SK-N-SH (cell line): ENCODE measurements at regions not wholly inside any gene's neighbourhood (a gene's known extent, or its start where the extent isn't known, plus 50 kb on each side); places are given as distances from the start of the nearest gene placed in this dataset.

Experiments
- CTCF ChIA-PET: fragments of 300-600, 350-600 bp; formaldehyde crosslinking; extraction: SDS; loops from one replicate; lab custom pipeline; 2021; lab: Yijun Ruan, JAX
- POLR2A ChIA-PET: fragments of 350-600 bp; sonication (Branson Sonifier 250); formaldehyde crosslinking; extraction: SDS; loops from one replicate; lab custom pipeline; 2020; ENCODE audit warnings: antibody characterized with exemption, inconsistent platforms; lab: Yijun Ruan, JAX
- DNase-seq: peaks from one replicate; pipeline ENCODE4 v3.0.0; 2012
- H2AFZ ChIP-seq: fragments of 200-600 bp; sonication (generic); 2 replicates; pipeline ENCODE4 v1.8.1; 2016; ENCODE audit warnings: antibody characterized with exemption, mild to moderate bottlenecking, low read depth
- H3F3A ChIP-seq: fragments of 200-600 bp; sonication (generic); replicated peaks from 2 replicates; pipeline ENCODE3; 2016; ENCODE audit warnings: antibody characterized with exemption, mild to moderate bottlenecking; ENCODE audit not compliant: insufficient read depth
- H3K27ac ChIP-seq, 2 experiments: fragments of 200-500 bp in 1 of 2; fragments of 200-600 bp in 1 of 2; sonication (Bioruptor generic) in 1 of 2; sonication (generic), shearing (Covaris generic) in 1 of 2; 2 replicates each; pipeline versions ENCODE4 v1.5.1 to v1.6.1; 2014 to 2016; ENCODE audit warnings: low read depth in 2 of 2, inconsistent platforms in 1 of 2, low read length in 1 of 2, mild to moderate bottlenecking in 1 of 2, mixed read lengths in 1 of 2
- H3K27me3 ChIP-seq: fragments of 200-600 bp; sonication (generic), shearing (Covaris generic); 2 replicates; pipeline ENCODE4 v1.6.1; 2016; ENCODE audit warnings: mixed run types; ENCODE audit not compliant: insufficient read depth
- H3K36me3 ChIP-seq, 2 experiments: fragments of 200-500 bp in 1 of 2; fragments of 200-600 bp in 1 of 2; sonication (Bioruptor generic) in 1 of 2; sonication (generic) in 1 of 2; replicated peaks in 1 of 2; 2 replicates each; pipeline versions ENCODE3 to v1.5.1; 2014 to 2016; ENCODE audit warnings: low read length in 1 of 2, mild to moderate bottlenecking in 1 of 2; ENCODE audit not compliant: insufficient read depth in 2 of 2, control insufficient read depth in 1 of 2
- H3K4me1 ChIP-seq, 2 experiments: fragments of 200-500 bp in 1 of 2; fragments of 200-600 bp in 1 of 2; sonication (Bioruptor generic) in 1 of 2; sonication (generic), shearing (Covaris generic) in 1 of 2; 2 replicates each; pipeline versions ENCODE4 v1.5.1 to v1.6.1; 2014 to 2016; ENCODE audit warnings: low read depth in 1 of 2, low read length in 1 of 2, mixed run types in 1 of 2; ENCODE audit not compliant: insufficient read depth in 2 of 2, control insufficient read depth in 1 of 2
- H3K4me2 ChIP-seq: fragments of 200-600 bp; sonication (generic), shearing (Covaris generic); 2 replicates; pipeline ENCODE4 v1.6.1; 2017; ENCODE audit warnings: mixed run types
- H3K4me3 ChIP-seq, 2 experiments: fragments of 200-500 bp in 1 of 2; fragments of 200-600 bp in 1 of 2; sonication (Bioruptor generic) in 1 of 2; sonication (generic), shearing (Covaris generic) in 1 of 2; 2 replicates each; pipeline versions ENCODE4 v1.5.1 to v1.8.1; 2014 to 2016; ENCODE audit warnings: low read depth in 2 of 2, inconsistent platforms in 1 of 2, low read length in 1 of 2, mild to moderate bottlenecking in 1 of 2, mixed read lengths in 1 of 2, moderate library complexity in 1 of 2
- H3K79me2 ChIP-seq: fragments of 200-600 bp; sonication (generic); 2 replicates; pipeline ENCODE4 v1.8.1; 2017; ENCODE audit warnings: mild to moderate bottlenecking; ENCODE audit not compliant: insufficient read depth
- H3K9ac ChIP-seq: fragments of 200-600 bp; sonication (generic); 2 replicates; pipeline ENCODE4 v1.6.1; 2017; ENCODE audit warnings: mixed run types
- H3K9me2 ChIP-seq: fragments of 200-600 bp; sonication (generic); 2 replicates; pipeline ENCODE4 v1.6.1; 2017; ENCODE audit warnings: mixed run types
- H3K9me3 ChIP-seq: fragments of 200-600 bp; sonication (generic); 2 replicates; pipeline ENCODE4 v1.6.1; 2017; ENCODE audit warnings: mixed run types, mild to moderate bottlenecking, moderate library complexity
- H4K20me1 ChIP-seq: fragments of 200-600 bp; sonication (generic); 2 replicates; pipeline ENCODE4 v1.6.1; 2017; ENCODE audit warnings: mild to moderate bottlenecking, mixed run types; ENCODE audit not compliant: insufficient read depth
- FOXJ3 ChIP-seq: sonication (generic); formaldehyde crosslinking; IDR thresholded peaks from 2 replicates; pipeline ENCODE4 v1.5.1; 2020; ENCODE audit warnings: mild to moderate bottlenecking, missing genetic modification reagents
- GATA2 ChIP-seq: sonication (generic); formaldehyde crosslinking; IDR thresholded peaks from 2 replicates; pipeline ENCODE4 v1.5.0; 2020; ENCODE audit warnings: mild to moderate bottlenecking, missing genetic modification reagents
- NRF1 ChIP-seq: IDR thresholded peaks from 2 replicates; pipeline ENCODE4 v1.6.1; 2012; ENCODE audit warnings: low read depth, mild to moderate bottlenecking, low read length
- RAD21 ChIP-seq: IDR thresholded peaks from 2 replicates; pipeline ENCODE4 v1.6.1; 2012; ENCODE audit warnings: mild to moderate bottlenecking, low read length
- RCOR1 ChIP-seq: fragments of 150-350 bp; IDR thresholded peaks from 2 replicates; pipeline ENCODE4 v1.6.1; 2017; ENCODE audit warnings: antibody characterized with exemption, low read length
- RFX5 ChIP-seq: IDR thresholded peaks from 2 replicates; pipeline ENCODE4 v1.6.1; 2012; ENCODE audit warnings: mild to moderate bottlenecking, improper control_type of control experiment, low read length
- RXRA ChIP-seq: IDR thresholded peaks from 2 replicates; pipeline ENCODE4 v1.4.0; 2012; ENCODE audit warnings: low read depth, mild to moderate bottlenecking, borderline replicate concordance
- SMC3 ChIP-seq: IDR thresholded peaks from 2 replicates; pipeline ENCODE4 v1.6.1; 2012; ENCODE audit warnings: low read depth, low read length, improper control_type of control experiment
- whole genome bisulfite sequencing: methylation state at CpG from one replicate; pipeline ENCODE4 v1.1.6; 2017; ENCODE audit warnings: low lambda C conversion rate; 5-methylcytosine and 5-hydroxymethylcytosine counted together
- TF ChIP-seq, protein P1 (sequence below): IDR thresholded peaks from 2 replicates; pipeline ENCODE4 v1.4.0; 2012; ENCODE audit warnings: low read depth, borderline replicate concordance
- TF ChIP-seq, protein P2 (sequence below): IDR thresholded peaks from 2 replicates; pipeline ENCODE4 v1.4.0; 2012; ENCODE audit warnings: low read depth, borderline replicate concordance
- TF ChIP-seq, protein P3 (sequence below): fragments of 200-600 bp; sonication (generic); IDR thresholded peaks from 2 replicates; pipeline ENCODE4 v1.6.1; 2017; ENCODE audit warnings: antibody characterized with exemption, mild to moderate bottlenecking, moderate library complexity
- TF ChIP-seq, protein P4 (sequence below): IDR thresholded peaks from 2 replicates; pipeline ENCODE4; 2012
- TF ChIP-seq, protein P5 (sequence below): IDR thresholded peaks from 2 replicates; pipeline ENCODE4 v1.6.1; 2012; ENCODE audit warnings: mild to moderate bottlenecking, low read depth, low read length, moderate library complexity

DNA sequence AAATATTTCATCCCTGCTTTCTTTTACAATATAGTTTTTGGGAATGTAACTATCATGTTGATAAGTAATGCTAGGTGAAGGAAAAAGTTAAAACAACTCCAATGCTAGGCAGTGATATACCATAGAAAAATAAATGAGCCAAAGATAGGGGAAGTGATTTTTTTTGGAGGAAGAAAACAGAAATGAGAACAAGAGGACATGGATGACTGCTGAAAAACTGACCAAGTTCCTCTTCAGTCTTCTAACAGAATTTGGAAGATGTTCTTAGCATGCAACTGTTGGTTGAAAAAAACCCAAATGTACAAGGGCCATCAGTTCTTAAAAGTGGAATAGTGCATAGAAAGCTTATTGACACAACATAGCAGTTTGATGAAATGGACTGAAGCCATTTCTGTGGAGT, 262.5 kb upstream of the STARD13 start:
- no peak overlapping the region for H2AFZ ChIP-seq
- CTCF ChIA-PET = no interaction called here

DNA sequence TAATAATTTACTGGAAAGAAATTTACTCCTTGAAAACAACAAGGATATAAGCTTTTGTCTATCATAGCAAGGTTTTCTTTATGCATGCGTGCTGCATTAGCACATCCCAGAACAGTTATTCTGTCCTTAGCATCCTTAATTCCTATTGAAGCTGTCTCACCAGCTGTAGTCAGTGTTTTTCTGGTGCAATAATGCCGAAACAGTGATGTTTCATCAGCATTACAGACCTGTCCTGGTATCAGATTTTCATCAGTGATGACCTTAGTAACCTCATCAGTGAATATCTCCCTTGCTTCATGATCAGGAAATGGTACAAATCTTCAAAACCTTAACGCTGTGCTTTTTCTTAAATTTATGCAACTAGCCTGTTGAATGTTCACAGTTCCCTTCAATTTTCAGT, 264.7 kb upstream of the STARD13 start:
- Histone ChIP-seq H4K20me1 (no peaks in the 10 kb centered on the region), H2AFZ (no peak overlapping the region), H3K36me3 (no peaks in the 10 kb centered on the region), H3K4me2 (no peak overlapping the region), H3K9ac (no peak overlapping the region), H3K79me2 (no peaks in the 10 kb centered on the region), H3F3A (peaks cover 6% of the 10 kb centered on the region), H3K4me1 (peaks cover 0 to 10% of the 10 kb centered on the region in 2 experiments; a peak in 2 of 4 replicates), H3K9me2 (no peaks in the 10 kb centered on the region), H3K4me3 (no peak overlapping the region), H3K9me3 (no peaks in the 10 kb centered on the region), H3K27me3 (no peaks in the 10 kb centered on the region), H3K27ac (no peak overlapping the region)
- ChIA-PET POLR2A (no interaction called here), CTCF (no interaction called here)
- 82% methylated on average over 3 of the region's 3 CpGs for WGBS
- no peak for DNase-seq
- TF ChIP-seq, protein P1, sequence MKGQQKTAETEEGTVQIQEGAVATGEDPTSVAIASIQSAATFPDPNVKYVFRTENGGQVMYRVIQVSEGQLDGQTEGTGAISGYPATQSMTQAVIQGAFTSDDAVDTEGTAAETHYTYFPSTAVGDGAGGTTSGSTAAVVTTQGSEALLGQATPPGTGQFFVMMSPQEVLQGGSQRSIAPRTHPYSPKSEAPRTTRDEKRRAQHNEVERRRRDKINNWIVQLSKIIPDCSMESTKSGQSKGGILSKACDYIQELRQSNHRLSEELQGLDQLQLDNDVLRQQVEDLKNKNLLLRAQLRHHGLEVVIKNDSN = no peak
- no peak for TF ChIP-seq GATA2 (CRISPR knock-in tag)
- no peak for TF ChIP-seq FOXJ3 (CRISPR knock-in tag)
- TF ChIP-seq, protein P2, sequence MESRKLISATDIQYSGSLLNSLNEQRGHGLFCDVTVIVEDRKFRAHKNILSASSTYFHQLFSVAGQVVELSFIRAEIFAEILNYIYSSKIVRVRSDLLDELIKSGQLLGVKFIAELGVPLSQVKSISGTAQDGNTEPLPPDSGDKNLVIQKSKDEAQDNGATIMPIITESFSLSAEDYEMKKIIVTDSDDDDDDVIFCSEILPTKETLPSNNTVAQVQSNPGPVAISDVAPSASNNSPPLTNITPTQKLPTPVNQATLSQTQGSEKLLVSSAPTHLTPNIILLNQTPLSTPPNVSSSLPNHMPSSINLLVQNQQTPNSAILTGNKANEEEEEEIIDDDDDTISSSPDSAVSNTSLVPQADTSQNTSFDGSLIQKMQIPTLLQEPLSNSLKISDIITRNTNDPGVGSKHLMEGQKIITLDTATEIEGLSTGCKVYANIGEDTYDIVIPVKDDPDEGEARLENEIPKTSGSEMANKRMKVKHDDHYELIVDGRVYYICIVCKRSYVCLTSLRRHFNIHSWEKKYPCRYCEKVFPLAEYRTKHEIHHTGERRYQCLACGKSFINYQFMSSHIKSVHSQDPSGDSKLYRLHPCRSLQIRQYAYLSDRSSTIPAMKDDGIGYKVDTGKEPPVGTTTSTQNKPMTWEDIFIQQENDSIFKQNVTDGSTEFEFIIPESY = no peak
- no peak for TF ChIP-seq RXRA
- no peak for TF ChIP-seq RAD21
- TF ChIP-seq, protein P3, sequence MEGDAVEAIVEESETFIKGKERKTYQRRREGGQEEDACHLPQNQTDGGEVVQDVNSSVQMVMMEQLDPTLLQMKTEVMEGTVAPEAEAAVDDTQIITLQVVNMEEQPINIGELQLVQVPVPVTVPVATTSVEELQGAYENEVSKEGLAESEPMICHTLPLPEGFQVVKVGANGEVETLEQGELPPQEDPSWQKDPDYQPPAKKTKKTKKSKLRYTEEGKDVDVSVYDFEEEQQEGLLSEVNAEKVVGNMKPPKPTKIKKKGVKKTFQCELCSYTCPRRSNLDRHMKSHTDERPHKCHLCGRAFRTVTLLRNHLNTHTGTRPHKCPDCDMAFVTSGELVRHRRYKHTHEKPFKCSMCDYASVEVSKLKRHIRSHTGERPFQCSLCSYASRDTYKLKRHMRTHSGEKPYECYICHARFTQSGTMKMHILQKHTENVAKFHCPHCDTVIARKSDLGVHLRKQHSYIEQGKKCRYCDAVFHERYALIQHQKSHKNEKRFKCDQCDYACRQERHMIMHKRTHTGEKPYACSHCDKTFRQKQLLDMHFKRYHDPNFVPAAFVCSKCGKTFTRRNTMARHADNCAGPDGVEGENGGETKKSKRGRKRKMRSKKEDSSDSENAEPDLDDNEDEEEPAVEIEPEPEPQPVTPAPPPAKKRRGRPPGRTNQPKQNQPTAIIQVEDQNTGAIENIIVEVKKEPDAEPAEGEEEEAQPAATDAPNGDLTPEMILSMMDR = no peak

More for the DNA sequence above, 262.5 kb upstream of the STARD13 start:
- no peak for DNase-seq
- no peaks in the 10 kb centered on the region for H4K20me1 ChIP-seq
- no peak overlapping the region for H3K4me3 ChIP-seq
- H3K4me2 ChIP-seq = no peak overlapping the region
- TF ChIP-seq SMC3 = no peak
- TF ChIP-seq, protein P4, sequence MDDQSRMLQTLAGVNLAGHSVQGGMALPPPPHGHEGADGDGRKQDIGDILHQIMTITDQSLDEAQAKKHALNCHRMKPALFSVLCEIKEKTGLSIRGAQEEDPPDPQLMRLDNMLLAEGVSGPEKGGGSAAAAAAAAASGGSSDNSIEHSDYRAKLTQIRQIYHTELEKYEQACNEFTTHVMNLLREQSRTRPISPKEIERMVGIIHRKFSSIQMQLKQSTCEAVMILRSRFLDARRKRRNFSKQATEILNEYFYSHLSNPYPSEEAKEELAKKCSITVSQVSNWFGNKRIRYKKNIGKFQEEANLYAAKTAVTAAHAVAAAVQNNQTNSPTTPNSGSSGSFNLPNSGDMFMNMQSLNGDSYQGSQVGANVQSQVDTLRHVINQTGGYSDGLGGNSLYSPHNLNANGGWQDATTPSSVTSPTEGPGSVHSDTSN = no peak
- TF ChIP-seq RCOR1 = no peak
- no peak for TF ChIP-seq RFX5
- no peak for TF ChIP-seq NRF1
- TF ChIP-seq, protein P3 = no peak
- no peak for TF ChIP-seq GATA2 (CRISPR knock-in tag)
- TF ChIP-seq, protein P5, sequence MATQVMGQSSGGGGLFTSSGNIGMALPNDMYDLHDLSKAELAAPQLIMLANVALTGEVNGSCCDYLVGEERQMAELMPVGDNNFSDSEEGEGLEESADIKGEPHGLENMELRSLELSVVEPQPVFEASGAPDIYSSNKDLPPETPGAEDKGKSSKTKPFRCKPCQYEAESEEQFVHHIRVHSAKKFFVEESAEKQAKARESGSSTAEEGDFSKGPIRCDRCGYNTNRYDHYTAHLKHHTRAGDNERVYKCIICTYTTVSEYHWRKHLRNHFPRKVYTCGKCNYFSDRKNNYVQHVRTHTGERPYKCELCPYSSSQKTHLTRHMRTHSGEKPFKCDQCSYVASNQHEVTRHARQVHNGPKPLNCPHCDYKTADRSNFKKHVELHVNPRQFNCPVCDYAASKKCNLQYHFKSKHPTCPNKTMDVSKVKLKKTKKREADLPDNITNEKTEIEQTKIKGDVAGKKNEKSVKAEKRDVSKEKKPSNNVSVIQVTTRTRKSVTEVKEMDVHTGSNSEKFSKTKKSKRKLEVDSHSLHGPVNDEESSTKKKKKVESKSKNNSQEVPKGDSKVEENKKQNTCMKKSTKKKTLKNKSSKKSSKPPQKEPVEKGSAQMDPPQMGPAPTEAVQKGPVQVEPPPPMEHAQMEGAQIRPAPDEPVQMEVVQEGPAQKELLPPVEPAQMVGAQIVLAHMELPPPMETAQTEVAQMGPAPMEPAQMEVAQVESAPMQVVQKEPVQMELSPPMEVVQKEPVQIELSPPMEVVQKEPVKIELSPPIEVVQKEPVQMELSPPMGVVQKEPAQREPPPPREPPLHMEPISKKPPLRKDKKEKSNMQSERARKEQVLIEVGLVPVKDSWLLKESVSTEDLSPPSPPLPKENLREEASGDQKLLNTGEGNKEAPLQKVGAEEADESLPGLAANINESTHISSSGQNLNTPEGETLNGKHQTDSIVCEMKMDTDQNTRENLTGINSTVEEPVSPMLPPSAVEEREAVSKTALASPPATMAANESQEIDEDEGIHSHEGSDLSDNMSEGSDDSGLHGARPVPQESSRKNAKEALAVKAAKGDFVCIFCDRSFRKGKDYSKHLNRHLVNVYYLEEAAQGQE = no peak
- TF ChIP-seq, all 33 proteins: peak for 0
- Histone ChIP-seq H3K9me2 (no peaks in the 10 kb centered on the region), H3K27ac (no peak overlapping the region), H3K79me2 (no peaks in the 10 kb centered on the region), H3K36me3 (no peaks in the 10 kb centered on the region), H3K27me3 (no peaks in the 10 kb centered on the region), H3K9me3 (no peaks in the 10 kb centered on the region), H3K9ac (no peak overlapping the region), H3K4me1 (peaks cover 16 to 17% of the 10 kb centered on the region in 2 experiments; a peak in 3 of 4 replicates), H3F3A (peaks cover 18% of the 10 kb centered on the region)
- POLR2A ChIA-PET = no interaction called here
